IMR-90 (cell line): ENCODE measurements at regions not wholly inside any gene's neighbourhood (a gene's known extent, or its start where the extent isn't known, plus 50 kb on each side); places are given as distances from the start of the nearest gene placed in this dataset.
A peak's percentile ranks its signal among the peaks of the same experiment; 100 is the strongest.

Source experiments
- ATAC-seq: fragments of 200-7000 bp; cut with Tn5 transposase; 2 replicates; pipeline ENCODE4 v1.9.1; 2020; ENCODE audit warnings: low read depth, mild to moderate bottlenecking, moderate library complexity
- BruUV-seq: library from RNA; stranded (reverse); fragments of 400-500 nt; replicated peaks from 2 replicates; lab custom pipeline; 2021; lab: Mats Ljungman, UMichigan
- CTCF ChIA-PET: fragments of 300-600 bp; formaldehyde crosslinking; extraction: SDS; loops from one replicate; lab custom pipeline; 2021; ENCODE audit warnings: antibody characterized with exemption; lab: Yijun Ruan, JAX
- POLR2A ChIA-PET: fragments of 300-600 bp; sonication (Branson Sonifier 250); formaldehyde crosslinking; loops from one replicate; lab custom pipeline; 2022; ENCODE audit warnings: antibody characterized with exemption; ENCODE audit not compliant: unreplicated experiment; lab: Charles Lee
- DNase-seq: peaks from one replicate; pipeline ENCODE4 v3.0.0; 2013
- H2AFZ ChIP-seq: replicated peaks from 2 replicates; pipeline ENCODE3; 2013; ENCODE audit warnings: low read length, mild to moderate bottlenecking; ENCODE audit not compliant: poor library complexity
- H2AK5ac ChIP-seq: 2 replicates; pipeline ENCODE4 v1.6.1; 2013; ENCODE audit warnings: low read depth, low read length, inconsistent platforms
- H2AK9ac ChIP-seq: replicated peaks from 2 replicates; pipeline ENCODE3; 2013; ENCODE audit warnings: mild to moderate bottlenecking, low read depth, low read length, moderate library complexity; ENCODE audit not compliant: poor library complexity
- H2BK120ac ChIP-seq: 2 replicates; pipeline ENCODE4 v1.6.1; 2013; ENCODE audit warnings: low read depth, low read length, inconsistent platforms
- H2BK15ac ChIP-seq: 3 replicates; pipeline ENCODE4 v1.6.1; 2013; ENCODE audit warnings: low read depth, low read length, inconsistent platforms
- H2BK20ac ChIP-seq: 2 replicates; pipeline ENCODE4 v1.6.1; 2013; ENCODE audit warnings: low read depth, mild to moderate bottlenecking, inconsistent platforms, low read length, moderate library complexity
- H2BK5ac ChIP-seq: 2 replicates; pipeline ENCODE4 v1.6.1; 2013; ENCODE audit warnings: mild to moderate bottlenecking, low read depth, low read length, inconsistent platforms; ENCODE audit not compliant: poor library complexity, severe bottlenecking
- H3K14ac ChIP-seq: replicated peaks from 2 replicates; pipeline ENCODE4 v1.6.1; 2013; ENCODE audit warnings: low read depth, low read length, inconsistent platforms
- H3K18ac ChIP-seq: 2 replicates; pipeline ENCODE4 v1.6.1; 2013; ENCODE audit warnings: low read depth, low read length, control low read depth
- H3K23ac ChIP-seq: 2 replicates; pipeline ENCODE4 v1.6.1; 2013; ENCODE audit warnings: low read depth, low read length, inconsistent platforms
- H3K27ac ChIP-seq: 2 replicates; pipeline ENCODE4 v1.5.1; 2013; ENCODE audit warnings: mild to moderate bottlenecking, control low read depth, low read length; ENCODE audit not compliant: insufficient read depth
- H3K27me3 ChIP-seq: 2 replicates; pipeline ENCODE4 v1.6.1; 2013; ENCODE audit warnings: low read length; ENCODE audit not compliant: control insufficient read depth, insufficient read depth
- H3K36me3 ChIP-seq: 2 replicates; pipeline ENCODE4 v1.6.1; 2013; ENCODE audit warnings: low read length, mixed read lengths; ENCODE audit not compliant: control insufficient read depth, insufficient read depth
- H3K4ac ChIP-seq: 2 replicates; pipeline ENCODE4 v1.6.1; 2013; ENCODE audit warnings: low read depth, low read length, inconsistent platforms
- H3K4me1 ChIP-seq: 2 replicates; pipeline ENCODE4 v1.6.1; 2013; ENCODE audit warnings: low read length, mixed read lengths; ENCODE audit not compliant: control insufficient read depth, insufficient read depth
- H3K4me2 ChIP-seq: 2 replicates; pipeline ENCODE4 v1.6.1; 2013; ENCODE audit warnings: low read depth, mild to moderate bottlenecking, control low read depth, low read length, moderate library complexity
- H3K4me3 ChIP-seq: 2 replicates; pipeline ENCODE4 v1.5.1; 2013; ENCODE audit warnings: low read depth, mild to moderate bottlenecking, control low read depth, low read length, moderate library complexity; ENCODE audit not compliant: insufficient read depth
- H3K56ac ChIP-seq: 2 replicates; pipeline ENCODE4 v1.6.1; 2013; ENCODE audit warnings: low read length, inconsistent platforms; ENCODE audit not compliant: insufficient read depth; ENCODE audit errors: extremely low read depth
- H3K79me1 ChIP-seq, 2 experiments: 2 replicates each; pipeline ENCODE4 v1.6.1; 2013; ENCODE audit warnings: low read length in 2 of 2, inconsistent platforms in 1 of 2, low read depth in 1 of 2
- H3K9ac ChIP-seq: 2 replicates; pipeline ENCODE4 v1.6.1; 2013; ENCODE audit warnings: low read depth, low read length, control low read depth
- H3K9me1 ChIP-seq: 2 replicates; pipeline ENCODE4 v1.6.1; 2013; ENCODE audit warnings: low read length, inconsistent platforms; ENCODE audit not compliant: insufficient read depth
- H3K9me3 ChIP-seq: 2 replicates; pipeline ENCODE4 v1.6.1; 2013; ENCODE audit warnings: low read length; ENCODE audit not compliant: control insufficient read depth, insufficient read depth
- H4K20me1 ChIP-seq: 2 replicates; pipeline ENCODE4 v1.6.1; 2013; ENCODE audit warnings: low read length, inconsistent platforms; ENCODE audit not compliant: insufficient read depth
- H4K5ac ChIP-seq: 2 replicates; pipeline ENCODE4 v1.6.1; 2013; ENCODE audit warnings: mild to moderate bottlenecking, low read depth, low read length, control low read depth
- H4K8ac ChIP-seq, 2 experiments: 2 replicates each; pipeline ENCODE4 v1.6.1; 2013; ENCODE audit warnings: low read depth in 2 of 2, low read length in 2 of 2, control low read depth in 1 of 2, inconsistent platforms in 1 of 2
- H4K91ac ChIP-seq: 2 replicates; pipeline ENCODE4 v1.6.1; 2013; ENCODE audit warnings: low read depth, low read length, inconsistent platforms; ENCODE audit not compliant: insufficient read depth
- MAZ ChIP-seq: IDR thresholded peaks from 2 replicates; pipeline ENCODE4 v1.6.1; 2012; ENCODE audit warnings: low read depth, mild to moderate bottlenecking, low read length, improper control_type of control experiment, moderate library complexity, borderline replicate concordance
- NFE2L2 ChIP-seq: fragments of 150-350 bp; IDR thresholded peaks from 2 replicates; pipeline ENCODE4 v1.6.1; 2016; ENCODE audit warnings: low read depth, mild to moderate bottlenecking, low read length
- POLR2A ChIP-seq: IDR thresholded peaks from 2 replicates; pipeline ENCODE4 v1.6.1; 2012; ENCODE audit warnings: mild to moderate bottlenecking, low read depth, low read length
- RCOR1 ChIP-seq: IDR thresholded peaks from 2 replicates; pipeline ENCODE4 v1.6.1; 2012; ENCODE audit warnings: mild to moderate bottlenecking, low read length, improper control_type of control experiment; ENCODE audit not compliant: insufficient replicate concordance
- SMC3 ChIP-seq: fragments of 150-350 bp; IDR thresholded peaks from 2 replicates; pipeline ENCODE4 v1.6.1; 2016; ENCODE audit warnings: low read depth, mild to moderate bottlenecking, antibody characterized with exemption, low read length, moderate library complexity
- WGBS, 2 experiments: methylation state at CpG; one replicate each; pipeline versions ENCODE4 v1.1.5 to v1.1.7; 2013; ENCODE audit warnings: missing lambda C conversion rate in 2 of 2; ENCODE audit not compliant: insufficient read length in 1 of 2; ENCODE audit errors: extremely low coverage in 2 of 2; 5-methylcytosine and 5-hydroxymethylcytosine counted together
- dilution Hi-C: fragments of 300-500 bp; cut with HindIII; formaldehyde crosslinking; loops from one replicate; pipeline ENCODE4 v1.14.3; 2018; ENCODE audit warnings: low sequenced_read_pairs; ENCODE audit not compliant: unreplicated experiment
- in situ Hi-C: fragments of 300-500 bp; cut with MboI; formaldehyde crosslinking; loops from 3 replicates; pipeline ENCODE4 v1.14.3; 2019; ENCODE audit warnings: low sequenced_read_pairs, inconsistent platforms, mixed read lengths
- intact Hi-C: fragments of 100-400 bp; cut with micrococcal nuclease; formaldehyde crosslinking; loops from 2 replicates; pipeline ENCODE4 v1.10.0; 2022

- Histone ChIP-seq H3K14ac (no peak overlapping the region), H3K4me2 (no peak overlapping the region), H3K4ac (no peak overlapping the region), H3K79me1 (no peaks in the 10 kb centered on the region), H4K91ac (no peak overlapping the region), H3K4me1 (no peaks in the 10 kb centered on the region), H3K23ac (no peak overlapping the region), H3K27ac (no peak overlapping the region), H2BK120ac (no peak overlapping the region), H2BK5ac (no peak overlapping the region), H3K56ac (no peak overlapping the region), H4K20me1 (no peaks in the 10 kb centered on the region), H2AK9ac (no peak overlapping the region), H2BK20ac (no peak overlapping the region), H2AK5ac (no peak overlapping the region), H3K9ac (no peak overlapping the region), H4K5ac (no peak overlapping the region), H2BK15ac (no peak overlapping the region), H3K9me1 (no peaks in the 10 kb centered on the region), H3K36me3 (no peaks in the 10 kb centered on the region), H4K8ac (no peak overlapping the region), H3K4me3 (no peak overlapping the region), H3K27me3 (no peaks in the 10 kb centered on the region), H3K18ac (no peak overlapping the region), H3K9me3 (peaks cover 23% of the 10 kb centered on the region), H2AFZ (no peak overlapping the region)
- TF ChIP-seq MAZ (no peak), POLR2A (no peak), SMC3 (no peak), RCOR1 (no peak), NFE2L2 (peak; percentile 68)
- ChIA-PET POLR2A (no interaction called here), CTCF (no interaction called here)
- 33% methylated on average over 1 of the region's 3 CpGs; no CpG with 5 or more reads in 1 of the 2 experiments for WGBS, 2 experiments
- no TSS peak for BruUV-seq
- intact Hi-C loops: no loop called here
- no peak for DNase-seq
- dilution Hi-C loops: no loop called here
- in situ Hi-C loops: no loop called here
- no peak for ATAC-seq
Observed at GRCh38 chr10:120183546-120183945, 273.5 kb upstream of the PLPP4 start.
